OCI-LY1 (cell line): ENCODE measurements at regions not wholly inside any gene's neighbourhood (a gene's known extent, or its start where the extent isn't known, plus 50 kb on each side); places are given as distances from the start of the nearest gene placed in this dataset.

Experiments used
- H2AFZ ChIP-seq: fragments of 200-600 bp; sonication (generic), shearing (Covaris generic); 2 replicates; pipeline ENCODE4 v1.6.0; 2014; ENCODE audit warnings: antibody characterized with exemption, mild to moderate bottlenecking, low read length
- H3F3A ChIP-seq: fragments of 200-600 bp; sonication (generic), shearing (Covaris generic); 2 replicates; pipeline ENCODE4 v1.6.0; 2014; ENCODE audit warnings: mild to moderate bottlenecking, antibody characterized with exemption, low read length, moderate library complexity; ENCODE audit not compliant: insufficient read depth
- H3K27ac ChIP-seq: fragments of 200-600 bp; sonication (generic); 2 replicates; pipeline ENCODE4 v1.5.1; 2014; ENCODE audit warnings: low read length, mixed run types, mild to moderate bottlenecking, low read depth; ENCODE audit not compliant: poor library complexity, severe bottlenecking
- H3K27me3 ChIP-seq: fragments of 200-600 bp; sonication (generic); 2 replicates; pipeline ENCODE4 v1.6.0; 2014; ENCODE audit warnings: antibody characterized with exemption, mild to moderate bottlenecking, low read length, moderate library complexity; ENCODE audit not compliant: insufficient read depth
- H3K36me3 ChIP-seq: fragments of 200-600 bp; sonication (generic); 2 replicates; pipeline ENCODE4 v1.6.1; 2014; ENCODE audit warnings: mild to moderate bottlenecking, antibody characterized with exemption, low read length, moderate library complexity, mixed read lengths; ENCODE audit not compliant: insufficient read depth
- H3K4me1 ChIP-seq: fragments of 200-600 bp; sonication (generic); 2 replicates; pipeline ENCODE4 v1.5.1; 2014; ENCODE audit warnings: mild to moderate bottlenecking, low read length, moderate library complexity; ENCODE audit not compliant: insufficient read depth, severe bottlenecking
- H3K4me2 ChIP-seq: fragments of 200-600 bp; sonication (generic), shearing (Covaris generic); 2 replicates; pipeline ENCODE4 v1.6.1; 2014; ENCODE audit warnings: low read length
- H3K4me3 ChIP-seq: fragments of 200-600 bp; sonication (generic); 2 replicates; pipeline ENCODE4 v1.5.1; 2014; ENCODE audit warnings: low read length, low read depth, mild to moderate bottlenecking, mixed read lengths; ENCODE audit not compliant: poor library complexity, severe bottlenecking
- H3K79me2 ChIP-seq: fragments of 200-600 bp; shearing (Covaris generic); 2 replicates; pipeline ENCODE4 v1.6.1; 2016; ENCODE audit warnings: mixed run types, low read length, mixed read lengths; ENCODE audit not compliant: insufficient read depth
- H3K9ac ChIP-seq: fragments of 200-600 bp; sonication (generic), shearing (Covaris generic); 2 replicates; pipeline ENCODE4 v1.6.1; 2014; ENCODE audit warnings: mild to moderate bottlenecking, low read length, mixed read lengths
- H3K9me2 ChIP-seq: fragments of 200-600 bp; sonication (generic), shearing (Covaris generic); 2 replicates; pipeline ENCODE4 v1.6.1; 2014; ENCODE audit warnings: low read depth, mild to moderate bottlenecking, low read length, mixed read lengths
- H3K9me3 ChIP-seq: fragments of 200-600 bp; shearing (Covaris generic); 2 replicates; pipeline ENCODE4 v1.6.1; 2014; ENCODE audit warnings: low read length, mixed read lengths
- H4K20me1 ChIP-seq: fragments of 200-600 bp; sonication (generic), shearing (Covaris generic); 2 replicates; pipeline ENCODE4 v1.6.0; 2016; ENCODE audit warnings: mild to moderate bottlenecking, low read length; ENCODE audit not compliant: insufficient read depth
- CTCF ChIP-seq: fragments of 200-600 bp; sonication (generic), shearing (Covaris generic); IDR thresholded peaks from 2 replicates; pipeline ENCODE4 v1.5.1; 2017; ENCODE audit warnings: mild to moderate bottlenecking, antibody characterized with exemption, low read length, moderate library complexity, mixed read lengths
- EZH2 ChIP-seq: fragments of 200-600 bp; sonication (generic), shearing (Covaris generic); IDR thresholded peaks from 2 replicates; pipeline ENCODE4 v1.8.0; 2017; ENCODE audit warnings: borderline replicate concordance, mixed run types, mild to moderate bottlenecking, antibody characterized with exemption, low read length, moderate library complexity, mixed read lengths

GRCh38 chr4:137647375-137647774, 115.1 kb upstream of the PCDH18 start:
- no peaks in the 10 kb centered on the region for H4K20me1 ChIP-seq
- H3K9me3 ChIP-seq, result no peaks in the 10 kb centered on the region
- H2AFZ ChIP-seq, result no peak overlapping the region
- no peak overlapping the region for H3K4me2 ChIP-seq
- no peaks in the 10 kb centered on the region for H3K9me2 ChIP-seq
- TF ChIP-seq CTCF, result no peak
- TF ChIP-seq EZH2, result no peak
- no peaks in the 10 kb centered on the region for H3K27me3 ChIP-seq
- no peaks in the 10 kb centered on the region for H3K36me3 ChIP-seq
- H3K27ac ChIP-seq, result no peak overlapping the region
- H3K79me2 ChIP-seq, result no peaks in the 10 kb centered on the region
- H3K4me1 ChIP-seq, result no peaks in the 10 kb centered on the region
- no peak overlapping the region for H3K9ac ChIP-seq
- H3F3A ChIP-seq, result no peaks in the 10 kb centered on the region
- no peak overlapping the region for H3K4me3 ChIP-seq

- Histone ChIP-seq H3K27me3 (no peaks in the 10 kb centered on the region), H3K4me3 (no peak overlapping the region), H3K9ac (no peak overlapping the region), H3K4me1 (no peaks in the 10 kb centered on the region), H3F3A (no peaks in the 10 kb centered on the region), H3K36me3 (no peaks in the 10 kb centered on the region), H2AFZ (no peak overlapping the region), H3K79me2 (no peaks in the 10 kb centered on the region), H3K4me2 (no peak overlapping the region), H3K9me2 (no peaks in the 10 kb centered on the region), H3K27ac (no peak overlapping the region), H3K9me3 (no peaks in the 10 kb centered on the region), H4K20me1 (no peaks in the 10 kb centered on the region)
- TF ChIP-seq CTCF (no peak), EZH2 (no peak)
Observed at GRCh38 chr4:137644201-137644600, 111.9 kb upstream of the PCDH18 start.

GRCh38 chr4:137641544-137641943, 109.2 kb upstream of the PCDH18 start:
- no peaks in the 10 kb centered on the region for H3K27me3 ChIP-seq
- no peak overlapping the region for H3K27ac ChIP-seq
- H3K79me2 ChIP-seq, result no peaks in the 10 kb centered on the region
- H3F3A ChIP-seq, result no peaks in the 10 kb centered on the region
- no peak overlapping the region for H3K9ac ChIP-seq
- TF ChIP-seq EZH2 (no peak), CTCF (no peak)
- H3K4me3 ChIP-seq, result no peak overlapping the region
- H3K9me3 ChIP-seq, result no peaks in the 10 kb centered on the region
- no peaks in the 10 kb centered on the region for H4K20me1 ChIP-seq
- no peaks in the 10 kb centered on the region for H3K4me1 ChIP-seq
- no peak overlapping the region for H2AFZ ChIP-seq
- H3K4me2 ChIP-seq, result no peak overlapping the region
- no peaks in the 10 kb centered on the region for H3K36me3 ChIP-seq
- no peaks in the 10 kb centered on the region for H3K9me2 ChIP-seq
